Daoy (cell line): ENCODE measurements at regions not wholly inside any gene's neighbourhood (a gene's known extent, or its start where the extent isn't known, plus 50 kb on each side); places are given as distances from the start of the nearest gene placed in this dataset.

Experiments
- DNase-seq: peaks from one replicate; pipeline ENCODE4 v3.0.0-alpha.2; 2015; ENCODE audit warnings: low read depth

DNA sequence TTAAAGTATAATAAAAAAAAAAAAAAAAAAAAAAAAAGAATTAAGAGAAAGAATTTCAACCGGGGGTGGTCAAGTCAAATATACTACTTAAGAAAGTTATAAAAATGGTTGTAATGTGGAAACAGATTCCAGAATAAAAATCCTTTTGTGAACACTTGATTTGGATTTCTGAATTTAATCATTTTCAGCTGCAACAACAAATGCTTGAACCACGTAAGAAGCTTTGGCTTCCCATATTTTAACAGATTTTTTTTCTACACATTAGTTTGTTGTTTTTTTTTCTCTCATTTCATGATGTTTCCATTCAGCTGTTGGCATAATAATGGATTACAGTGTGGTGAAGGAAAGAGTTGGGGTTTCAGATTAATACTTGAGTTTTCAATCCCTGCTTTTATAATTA is 137.3 kb upstream of the AGR3 start:
- no peak for DNase-seq

DNA sequence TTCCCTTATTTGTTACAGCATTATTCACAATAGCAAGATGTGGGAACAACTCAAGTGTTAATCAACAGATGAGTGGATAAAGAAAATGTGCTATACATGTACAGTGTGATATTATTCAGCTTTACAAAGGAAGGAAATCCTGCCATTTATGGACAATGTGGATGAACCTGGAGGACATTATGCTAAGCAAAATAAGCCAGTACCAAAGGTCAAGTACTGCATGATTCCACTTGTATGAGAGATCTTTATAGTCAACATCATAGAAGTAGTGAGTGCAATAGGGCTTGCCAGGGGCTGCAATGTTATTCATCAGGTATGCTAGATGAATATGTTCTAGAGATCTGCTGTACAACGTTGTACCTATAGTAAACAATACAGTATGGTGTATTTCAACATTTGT is 138.5 kb upstream of the AGR3 start:
- no peak for DNase-seq

- no peak for DNase-seq
These were observed 139.4 kb upstream of the AGR3 start for GRCh38 chr7:17021205-17021604.

DNA sequence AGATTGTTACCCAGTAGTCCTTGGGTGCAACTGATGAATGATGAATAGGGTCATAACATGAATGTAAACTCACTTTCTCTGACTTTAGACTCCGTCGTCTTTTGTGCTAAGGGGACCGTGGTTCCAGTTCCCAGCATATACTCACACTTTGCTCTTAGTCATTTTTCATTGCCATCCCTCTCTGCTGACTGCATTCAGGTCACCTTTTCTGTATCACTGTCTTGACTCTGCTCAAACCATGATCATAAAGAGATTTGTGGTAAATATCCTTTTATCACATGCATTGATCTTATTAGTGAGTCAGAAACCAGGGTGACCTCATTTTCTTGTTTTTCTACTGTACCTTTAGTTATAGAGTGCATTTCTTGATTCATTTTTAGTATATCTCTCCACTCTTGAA is 141.1 kb upstream of the AGR3 start:
- no peak for DNase-seq

DNA sequence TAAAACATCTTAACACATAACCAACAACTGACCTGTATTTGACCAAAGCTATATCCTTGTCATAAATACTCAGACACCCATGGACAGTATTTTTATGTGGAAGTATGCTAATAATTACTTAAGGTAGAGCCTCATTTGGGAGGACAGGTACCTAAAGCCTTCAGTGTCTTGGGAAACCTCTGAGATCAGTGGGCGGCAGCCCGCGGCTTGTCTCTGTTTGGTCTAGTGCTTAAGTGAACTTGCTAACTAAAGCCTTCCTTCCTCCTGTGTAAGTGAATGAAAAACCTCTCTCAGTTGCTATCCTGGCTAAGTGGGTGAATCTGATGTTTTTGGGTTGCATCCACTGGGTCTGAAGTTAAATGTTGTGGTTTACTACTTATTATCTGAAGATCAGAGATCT is 144.5 kb upstream of the AGR3 start:
- DNase-seq, result no peak

DNA sequence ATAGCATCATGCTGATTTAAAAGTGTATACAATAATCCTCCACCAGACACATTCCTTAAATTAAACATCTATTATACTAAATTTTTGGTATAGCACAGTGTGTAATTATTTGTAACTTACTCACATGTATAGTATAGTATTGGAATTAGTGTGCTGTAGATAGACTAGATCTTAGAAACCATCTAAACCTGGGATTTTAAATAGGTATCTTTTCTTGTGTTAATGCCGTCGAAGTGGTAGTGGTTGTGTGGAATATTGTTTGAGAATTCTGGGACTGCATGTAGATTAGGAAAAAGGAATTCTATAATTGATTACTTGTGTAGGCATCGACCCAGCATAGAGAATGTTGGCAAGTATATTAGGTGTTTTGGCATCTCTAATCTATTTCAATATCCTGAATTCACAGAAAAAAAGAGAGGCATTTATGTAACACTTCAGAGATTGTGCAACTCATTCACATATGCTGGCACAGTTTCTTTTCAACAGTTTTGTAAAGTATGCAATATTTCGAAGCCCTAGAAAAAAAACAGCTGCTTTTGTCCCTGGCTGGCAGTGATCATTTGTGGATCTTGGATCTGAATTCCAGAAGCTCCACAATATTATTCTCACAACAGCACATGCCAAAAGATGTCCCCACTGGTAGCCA is 145.5 kb upstream of the AGR3 start:
- no peak for DNase-seq

- no peak for DNase-seq
These were observed 146.0 kb upstream of the AGR3 start for GRCh38 chr7:17027789-17028152.

DNA sequence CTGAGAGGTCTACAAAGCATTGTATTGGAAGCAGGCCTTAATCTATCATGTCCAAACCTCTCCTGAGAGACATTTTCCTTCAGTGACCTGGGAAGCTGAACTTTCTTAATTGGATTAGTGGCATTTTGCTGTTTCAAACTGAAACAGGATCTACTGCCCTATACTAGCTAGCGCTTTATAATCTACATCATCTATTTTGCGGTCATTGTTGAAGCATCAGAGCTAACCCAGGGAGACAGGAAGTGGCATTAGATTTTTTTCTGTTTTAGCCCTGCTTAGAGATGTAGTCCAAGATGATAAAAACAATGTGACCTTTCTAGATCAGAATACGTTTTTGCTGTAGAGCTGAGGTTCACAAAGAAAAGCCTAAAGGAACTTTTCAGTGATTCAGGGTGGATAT is 147.4 kb upstream of the AGR3 start:
- DNase-seq, result no peak

DNA sequence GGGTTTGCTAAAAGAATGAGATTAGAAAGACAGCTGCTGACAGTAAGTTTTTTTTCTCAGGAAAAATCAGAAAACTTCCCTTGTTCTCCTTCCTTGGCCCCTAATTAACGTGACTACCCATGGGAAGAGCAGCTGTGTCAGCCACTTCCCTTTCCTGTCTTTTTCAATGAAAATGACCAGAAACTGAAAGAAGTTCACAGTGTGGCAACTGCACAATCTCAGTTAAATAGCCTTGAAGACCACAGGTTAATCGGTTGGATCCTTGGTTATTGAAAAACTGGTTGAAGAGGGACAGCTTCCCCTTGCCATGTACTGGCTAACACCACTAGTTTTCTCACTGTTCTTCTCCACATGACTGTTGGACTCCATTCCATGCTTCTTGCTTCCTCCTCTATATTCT is 148.8 kb upstream of the AGR3 start:
- DNase-seq, result no peak

- no peak for DNase-seq
These were observed 150.2 kb upstream of the AGR3 start for GRCh38 chr7:17031906-17032551.

- DNase-seq, result no peak
These were observed 151.5 kb upstream of the AGR3 start for GRCh38 chr7:17033245-17033644.

- no peak for DNase-seq
These were observed 154.8 kb upstream of the AGR3 start for GRCh38 chr7:17036584-17036983.

DNA sequence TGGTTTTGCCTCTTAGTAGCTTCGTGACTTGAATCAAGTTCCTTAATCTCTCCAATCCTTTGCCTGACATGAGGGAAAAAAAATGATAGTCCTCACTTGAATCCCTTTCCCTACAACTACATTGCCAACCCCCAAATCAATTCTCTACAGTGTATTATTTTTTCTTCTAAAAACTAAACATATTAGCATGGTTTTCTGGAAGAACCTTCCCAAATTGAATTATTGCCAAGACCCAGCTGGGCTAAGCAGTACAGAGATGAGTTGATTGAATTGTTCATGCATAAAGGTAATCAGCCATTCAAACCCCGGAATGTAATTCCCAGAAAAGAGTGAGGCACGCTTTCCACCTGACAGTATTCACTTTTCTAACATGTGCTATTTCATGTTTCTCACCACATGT is 155.6 kb upstream of the AGR3 start:
- no peak for DNase-seq

- DNase-seq, result no peak
These were observed 156.5 kb upstream of the AGR3 start for GRCh38 chr7:17038160-17038782.

- no peak for DNase-seq
These were observed 157.0 kb upstream of the AGR3 start for GRCh38 chr7:17038783-17039170.

DNA sequence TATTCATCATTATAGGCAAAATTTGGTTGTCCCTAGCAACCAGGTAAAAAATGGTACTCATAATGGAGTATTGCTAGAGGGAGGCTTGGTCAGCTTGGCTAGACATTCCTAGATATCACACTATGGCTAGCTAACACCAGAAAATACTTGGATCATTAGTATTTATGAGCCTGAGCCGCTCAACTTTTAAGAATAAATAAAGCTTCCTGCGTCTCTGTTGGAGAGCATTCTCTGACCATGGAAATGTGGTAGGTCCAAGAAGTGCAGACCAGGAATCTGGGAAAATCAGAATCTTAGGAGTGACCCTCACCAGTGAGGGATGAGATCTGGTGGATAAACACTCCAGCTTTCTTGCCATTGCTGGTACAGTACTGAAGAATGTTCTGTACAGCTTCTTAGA is 157.6 kb upstream of the AGR3 start:
- DNase-seq, result no peak

GRCh38 chr7:17040716-17041115 is 158.9 kb upstream of the AGR3 start:
- no peak for DNase-seq

DNA sequence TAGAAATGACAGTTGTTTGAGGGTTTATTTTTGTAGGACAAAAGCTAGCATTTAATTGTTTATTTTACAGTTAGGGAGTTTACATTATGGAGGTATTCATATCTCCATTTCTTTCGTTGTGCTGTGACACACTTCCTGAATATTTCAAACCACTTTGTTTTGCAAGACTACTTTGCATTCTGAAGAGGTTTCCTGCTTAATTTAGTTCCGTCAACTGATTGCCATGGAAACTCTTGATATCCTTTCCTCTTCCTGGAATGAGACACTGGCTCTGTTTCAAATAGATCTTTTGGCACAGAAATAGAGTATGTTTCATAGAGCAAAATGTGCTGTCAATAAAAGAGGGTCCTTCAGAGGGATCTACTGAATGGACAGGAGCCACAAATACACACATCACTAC is 159.5 kb upstream of the AGR3 start:
- DNase-seq, result peak; percentile 74

GRCh38 chr7:17042211-17042610 is 160.4 kb upstream of the AGR3 start:
- DNase-seq, result no peak

GRCh38 chr7:17043012-17043877 is 161.5 kb upstream of the AGR3 start:
- no peak for DNase-seq

- DNase-seq, result no peak
These were observed 162.6 kb upstream of the AGR3 start for GRCh38 chr7:17044396-17044795.

DNA sequence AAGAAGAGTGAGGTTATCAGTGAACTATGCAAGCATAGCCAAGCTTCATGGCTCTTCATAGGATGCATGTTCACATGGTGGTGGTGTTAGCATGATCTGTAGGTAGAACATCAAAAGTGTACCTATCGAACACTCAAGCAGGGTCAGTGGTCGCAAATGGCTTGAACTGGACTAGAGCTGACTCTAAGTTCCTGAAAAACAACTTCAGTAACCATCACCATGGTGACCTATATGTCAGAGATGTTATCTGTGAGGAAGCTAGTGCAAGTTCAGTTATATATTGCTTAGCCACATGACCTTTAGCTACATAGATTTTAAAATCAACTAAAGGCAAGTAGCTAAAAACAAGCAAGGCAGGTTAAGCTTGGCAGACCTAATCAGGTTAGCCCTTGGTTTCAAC is 163.1 kb upstream of the AGR3 start:
- no peak for DNase-seq

DNA sequence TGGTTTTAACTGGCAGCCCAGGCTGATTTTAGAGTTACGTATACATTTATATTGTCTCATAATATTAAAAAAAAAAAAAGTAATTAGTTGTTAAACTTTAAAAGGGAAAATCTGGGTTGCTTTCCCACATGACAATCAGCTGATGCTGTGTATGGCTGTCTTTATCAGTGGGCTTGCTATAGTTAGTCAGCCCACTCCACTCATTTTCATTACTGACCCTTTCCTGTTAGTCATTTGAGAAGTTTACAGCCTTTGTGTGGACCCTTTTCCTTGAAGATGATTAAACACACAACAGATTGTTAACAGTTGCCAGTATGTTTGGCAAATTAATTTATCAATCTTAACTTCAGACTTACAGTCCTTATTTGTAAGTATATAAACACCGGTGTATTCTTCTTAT is 164.5 kb upstream of the AGR3 start:
- no peak for DNase-seq
